ENCODE measurements at regions not wholly inside any gene's neighbourhood (a gene's known extent, or its start where the extent isn't known, plus 50 kb on each side); places are given as distances from the start of the nearest gene placed in this dataset.

- no peak for DNase-seq (ENCODE audit: insufficient read length, low spot score)
- FAIRE-seq, result no peak
Observed at GRCh38 chr2:187143537-187143936, 294.6 kb upstream of the ZSWIM2 start.

GRCh38 chr2:187139469-187139868, 290.5 kb upstream of the ZSWIM2 start:
- DNase-seq (ENCODE audit: insufficient read length, low spot score) (no peak), FAIRE-seq (no peak)

GRCh38 chr2:187138265-187138664, 289.3 kb upstream of the ZSWIM2 start:
- FAIRE-seq, result no peak
- DNase-seq (ENCODE audit: insufficient read length, low spot score), result peak; percentile 0

- FAIRE-seq (no peak), DNase-seq (ENCODE audit: insufficient read length, low spot score) (no peak)
Observed at GRCh38 chr2:187136646-187137045, 287.7 kb upstream of the ZSWIM2 start.

- no peak for DNase-seq (ENCODE audit: insufficient read length, low spot score)
- no peak for FAIRE-seq
Observed at GRCh38 chr2:187134306-187134705, 285.3 kb upstream of the ZSWIM2 start.

GRCh38 chr2:187129868-187130267, 280.9 kb upstream of the ZSWIM2 start:
- DNase-seq (ENCODE audit: insufficient read length, low spot score) (no peak), FAIRE-seq (no peak)

- DNase-seq (ENCODE audit: insufficient read length, low spot score), result no peak
Observed at GRCh38 chr2:187129306-187129705, 280.3 kb upstream of the ZSWIM2 start.

GRCh38 chr2:187126247-187127005, 277.5 kb upstream of the ZSWIM2 start:
- no peak for DNase-seq (ENCODE audit: insufficient read length, low spot score)
- FAIRE-seq, result no peak

More at GRCh38 chr2:187129306-187129705, 280.3 kb upstream of the ZSWIM2 start:
- FAIRE-seq, result no peak

GRCh38 chr2:187125318-187125717, 276.3 kb upstream of the ZSWIM2 start:
- FAIRE-seq (no peak), DNase-seq (ENCODE audit: insufficient read length, low spot score) (no peak)

GRCh38 chr2:187124529-187124928, 275.6 kb upstream of the ZSWIM2 start:
- no peak for FAIRE-seq

GRCh38 chr2:187118331-187119099, 269.5 kb upstream of the ZSWIM2 start:
- no peak for FAIRE-seq
- DNase-seq (ENCODE audit: insufficient read length, low spot score), result no peak

More at GRCh38 chr2:187124529-187124928, 275.6 kb upstream of the ZSWIM2 start:
- no peak for DNase-seq (ENCODE audit: insufficient read length, low spot score)

- no peak for DNase-seq (ENCODE audit: insufficient read length, low spot score)
Observed at GRCh38 chr2:187117483-187117882, 268.5 kb upstream of the ZSWIM2 start.

GRCh38 chr2:187115627-187116026, 266.7 kb upstream of the ZSWIM2 start:
- DNase-seq (ENCODE audit: insufficient read length, low spot score) (no peak), FAIRE-seq (no peak)

More at GRCh38 chr2:187117483-187117882, 268.5 kb upstream of the ZSWIM2 start:
- no peak for FAIRE-seq

- DNase-seq (ENCODE audit: insufficient read length, low spot score) (no peak), FAIRE-seq (no peak)
Observed at GRCh38 chr2:187107001-187107400, 258.0 kb upstream of the ZSWIM2 start.

GRCh38 chr2:187105218-187105617, 256.2 kb upstream of the ZSWIM2 start:
- DNase-seq (ENCODE audit: insufficient read length, low spot score) (no peak), FAIRE-seq (no peak)

GRCh38 chr2:187102381-187102780, 253.4 kb upstream of the ZSWIM2 start:
- no peak for DNase-seq (ENCODE audit: insufficient read length, low spot score)
- peak; percentile 14 for FAIRE-seq

- FAIRE-seq (no peak), DNase-seq (ENCODE audit: insufficient read length, low spot score) (no peak)
Observed at GRCh38 chr2:187098154-187098553, 249.2 kb upstream of the ZSWIM2 start.

GRCh38 chr2:187093771-187094412, 244.9 kb upstream of the ZSWIM2 start:
- DNase-seq (ENCODE audit: insufficient read length, low spot score) (no peak), FAIRE-seq (no peak)

- DNase-seq (ENCODE audit: insufficient read length, low spot score), result no peak
- FAIRE-seq, result no peak
Observed at GRCh38 chr2:187091664-187092063, 242.7 kb upstream of the ZSWIM2 start.

- DNase-seq (ENCODE audit: insufficient read length, low spot score), result no peak
- no peak for FAIRE-seq
Observed at GRCh38 chr2:187084524-187084923, 235.6 kb upstream of the ZSWIM2 start.

- DNase-seq (ENCODE audit: insufficient read length, low spot score), result no peak
Observed at GRCh38 chr2:187081461-187081860, 232.5 kb upstream of the ZSWIM2 start.

More at GRCh38 chr2:187081461-187081860, 232.5 kb upstream of the ZSWIM2 start:
- FAIRE-seq, result no peak
